ENCODE measurements at regions not wholly inside any gene's neighbourhood (a gene's known extent, or its start where the extent isn't known, plus 50 kb on each side); places are given as distances from the start of the nearest gene placed in this dataset.

GRCh38 chr4:24248674-24249630 is 335.4 kb downstream of the DHX15 start:
- DNase-seq (no peak), ATAC-seq (no peak)
- no peak overlapping the region for H3K4me3 ChIP-seq
- 48 to 55% methylated on average over 17 of the region's 17 CpGs for WGBS, 2 donors
- H3K27me3 ChIP-seq = no peaks in the 10 kb centered on the region
- H3K4me1 ChIP-seq = no peaks in the 10 kb centered on the region
- H3K27ac ChIP-seq = no peak overlapping the region
- no peaks in the 10 kb centered on the region for H3K36me3 ChIP-seq (replicated peaks in 1 of 2; ENCODE audit: insufficient read depth in 1 of 2, low read depth in 2 of 2)
- intact Hi-C loops (cut with DNase I) = no loop called here
- TF ChIP-seq POLR2A (IDR thresholded peaks at IDR 0.05) (no peak), CTCF (IDR thresholded peaks at IDR 0.05) (no peak)
- no peaks in the 10 kb centered on the region for H3K9me3 ChIP-seq

GRCh38 chr4:24245491-24245820 is 338.9 kb downstream of the DHX15 start:
- H3K9me3 ChIP-seq = no peaks in the 10 kb centered on the region
- ATAC-seq (no peak), DNase-seq (no peak)
- WGBS, 2 donors = 46 to 80% methylated on average over 2 of the region's 2 CpGs
- H3K4me1 ChIP-seq = no peaks in the 10 kb centered on the region
- no peak overlapping the region for H3K27ac ChIP-seq
- intact Hi-C loops (cut with DNase I) = no loop called here
- no peaks in the 10 kb centered on the region for H3K36me3 ChIP-seq (replicated peaks in 1 of 2; ENCODE audit: insufficient read depth in 1 of 2, low read depth in 2 of 2)
- H3K4me3 ChIP-seq = no peak overlapping the region
- TF ChIP-seq CTCF (IDR thresholded peaks at IDR 0.05) = no peak
- H3K27me3 ChIP-seq = no peaks in the 10 kb centered on the region

GRCh38 chr4:24244663-24245490 is 339.5 kb downstream of the DHX15 start:
- Histone ChIP-seq H3K9me3 (no peaks in the 10 kb centered on the region), H3K36me3 (replicated peaks in 1 of 2; ENCODE audit: insufficient read depth in 1 of 2, low read depth in 2 of 2) (no peaks in the 10 kb centered on the region), H3K27ac (no peak overlapping the region), H3K4me3 (no peak overlapping the region), H3K27me3 (no peaks in the 10 kb centered on the region), H3K4me1 (no peaks in the 10 kb centered on the region)
- intact Hi-C loops (cut with DNase I) = no loop called here
- no peak for ATAC-seq
- TF ChIP-seq POLR2A (IDR thresholded peaks at IDR 0.05) (no peak), CTCF (IDR thresholded peaks at IDR 0.05) (no peak)
- 54 to 60% methylated on average over 8 to 9 of the region's 9 CpGs for WGBS, 2 donors
- no peak for DNase-seq

GRCh38 chr4:24243641-24244040 is 340.7 kb downstream of the DHX15 start:
- 43 to 45% methylated on average over 2 of the region's 2 CpGs for WGBS, 2 donors
- intact Hi-C loops (cut with DNase I) = no loop called here
- DNase-seq (no peak), ATAC-seq (no peak)
- Histone ChIP-seq H3K36me3 (replicated peaks in 1 of 2; ENCODE audit: insufficient read depth in 1 of 2, low read depth in 2 of 2) (no peaks in the 10 kb centered on the region), H3K27me3 (no peaks in the 10 kb centered on the region), H3K27ac (no peak overlapping the region), H3K4me3 (no peak overlapping the region), H3K9me3 (no peaks in the 10 kb centered on the region), H3K4me1 (no peaks in the 10 kb centered on the region)
- TF ChIP-seq POLR2A (IDR thresholded peaks at IDR 0.05) (no peak), CTCF (IDR thresholded peaks at IDR 0.05) (no peak)
